ENCODE measurements at regions not wholly inside any gene's neighbourhood (a gene's known extent, or its start where the extent isn't known, plus 50 kb on each side); places are given as distances from the start of the nearest gene placed in this dataset.

- Histone ChIP-seq H3K27ac (no peak overlapping the region), H3K27me3 (ENCODE audit: insufficient read depth in 3 of 3, low read length in 2 of 3) (no peaks in the 10 kb centered on the region), H3K4me1 (peaks cover 13% of the 10 kb centered on the region), H3K4me3 (no peak overlapping the region), H3K9me3 (no peaks in the 10 kb centered on the region), H3K36me3 (ENCODE audit: insufficient read depth in 1 of 2, low read depth in 1 of 2) (no peaks in the 10 kb centered on the region)
- DNase-seq (no peak), ATAC-seq (peak in 3 of 4 donors; percentile 64 to 90 (median 73))
- no peak for TF ChIP-seq CTCF (IDR thresholded peaks at IDR 0.05)
- intact Hi-C loops (cut with DNase I), result no loop called here
- 73 to 74% (median 73%) methylated on average over 2 of the region's 2 CpGs for WGBS, 3 donors
Observed at GRCh38 chr3:23740517-23740965, 65.2 kb upstream of the UBE2E1 start.

GRCh38 chr3:23741036-23741706 is 64.6 kb upstream of the UBE2E1 start:
- DNase-seq (no peak), ATAC-seq (peak in 1 of 4 donors; percentile 55)
- Histone ChIP-seq H3K4me1 (peaks cover 13% of the 10 kb centered on the region), H3K27ac (no peak overlapping the region), H3K27me3 (ENCODE audit: insufficient read depth in 3 of 3, low read length in 2 of 3) (no peaks in the 10 kb centered on the region), H3K4me3 (no peak overlapping the region), H3K9me3 (no peaks in the 10 kb centered on the region), H3K36me3 (ENCODE audit: insufficient read depth in 1 of 2, low read depth in 1 of 2) (no peaks in the 10 kb centered on the region)
- intact Hi-C loops (cut with DNase I), result no loop called here
- WGBS, 3 donors, result 77 to 81% (median 79%) methylated on average over 7 of the region's 7 CpGs
- no peak for TF ChIP-seq CTCF (IDR thresholded peaks at IDR 0.05)

GRCh38 chr3:23743141-23743784 is 62.5 kb upstream of the UBE2E1 start:
- Histone ChIP-seq H3K27me3 (ENCODE audit: insufficient read depth in 3 of 3, low read length in 2 of 3) (no peaks in the 10 kb centered on the region), H3K4me3 (no peak overlapping the region), H3K27ac (no peak overlapping the region), H3K4me1 (peaks cover 13% of the 10 kb centered on the region), H3K9me3 (no peaks in the 10 kb centered on the region), H3K36me3 (ENCODE audit: insufficient read depth in 1 of 2, low read depth in 1 of 2) (no peaks in the 10 kb centered on the region)
- no peak for TF ChIP-seq CTCF (IDR thresholded peaks at IDR 0.05)
- 55 to 60% (median 60%) methylated on average over 24 of the region's 24 CpGs for whole genome bisulfite sequencing, 3 donors
- ATAC-seq (no peak), DNase-seq (no peak)
- intact Hi-C loops (cut with DNase I), result no loop called here

- Histone ChIP-seq H3K27ac (no peak overlapping the region), H3K36me3 (ENCODE audit: insufficient read depth in 1 of 2, low read depth in 1 of 2) (no peaks in the 10 kb centered on the region), H3K9me3 (no peaks in the 10 kb centered on the region), H3K27me3 (ENCODE audit: insufficient read depth in 3 of 3, low read length in 2 of 3) (no peaks in the 10 kb centered on the region), H3K4me3 (no peak overlapping the region), H3K4me1 (peaks cover 4% of the 10 kb centered on the region)
- 67 to 75% (median 68%) methylated on average over 7 of the region's 7 CpGs for WGBS, 3 donors
- ATAC-seq, result no peak
- intact Hi-C loops (cut with DNase I), result no loop called here
- no peak for TF ChIP-seq CTCF (IDR thresholded peaks at IDR 0.05)
- no peak for DNase-seq
Observed at GRCh38 chr3:23746441-23746840, 59.3 kb upstream of the UBE2E1 start.

Measured in psoas muscle (tissue), 7 donors.